Middle frontal gyrus (tissue), 1 donor: ENCODE measurements at regions not wholly inside any gene's neighbourhood (a gene's known extent, or its start where the extent isn't known, plus 50 kb on each side); places are given as distances from the start of the nearest gene placed in this dataset.
"Not testable (repeated sequence)": the region's sequence is repeated elsewhere in the genome, so short reads cannot be mapped to it uniquely, and the experiment has no call there.

Experiments used
- DNase-seq: peaks from one replicate; pipeline ENCODE4 v3.0.0-alpha.2; 2015; ENCODE audit warnings: low spot score; ENCODE audit errors: extremely low spot score

- DNase-seq: no peak
Measured at GRCh38 chr12:131287015-131287937, 333.6 kb downstream of the ADGRD1 start.

- DNase-seq: no peak
Measured at GRCh38 chr12:131287938-131288764, 334.4 kb downstream of the ADGRD1 start.

DNA sequence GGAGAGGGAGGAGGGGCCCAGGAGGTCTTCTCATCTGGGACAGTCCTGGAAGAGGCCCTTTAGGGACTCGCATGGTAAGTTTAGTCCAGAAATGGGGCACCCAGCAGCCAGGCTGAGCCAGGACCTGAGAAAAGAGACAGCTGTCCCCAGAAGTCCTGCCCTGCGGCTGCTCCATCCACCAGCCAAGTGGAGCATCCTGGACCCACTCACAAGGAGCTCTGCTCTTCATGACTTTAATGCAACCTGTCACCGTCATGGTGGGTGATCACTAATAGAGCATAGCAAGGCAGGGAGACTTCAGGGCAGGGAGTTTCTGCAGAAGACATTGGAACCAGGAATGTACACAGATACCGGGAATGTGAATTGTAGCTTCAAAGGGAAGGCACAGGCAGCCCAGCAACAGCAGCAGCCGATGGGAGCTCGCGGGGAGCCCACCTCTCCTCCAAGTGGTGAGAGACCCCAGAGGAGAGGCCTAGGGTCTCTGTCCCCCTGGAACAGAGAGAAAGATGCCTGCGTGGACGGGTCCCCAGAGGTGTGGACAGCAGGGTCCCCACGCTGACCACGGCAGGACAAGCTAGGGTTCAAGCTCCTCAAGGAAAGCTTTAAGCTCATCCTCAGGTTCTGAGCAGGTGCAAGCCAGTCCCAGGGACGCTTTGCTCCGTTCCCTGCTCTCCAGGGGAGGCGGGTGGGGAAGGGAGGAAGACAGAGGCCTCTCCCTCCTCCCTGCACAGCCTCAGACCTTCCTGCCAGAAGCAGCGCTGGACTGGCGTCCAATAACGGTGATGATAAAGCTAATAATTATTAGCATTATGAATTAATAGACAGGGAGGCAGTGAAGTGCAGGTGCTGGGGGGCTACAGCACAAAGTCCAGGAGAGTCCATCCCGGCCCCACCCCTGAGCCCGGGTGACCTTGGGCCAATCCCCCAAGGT is 335.3 kb downstream of the ADGRD1 start:
- not testable (repeated sequence) for DNase-seq

- DNase-seq: not testable (repeated sequence)
Measured at GRCh38 chr12:131289807-131290206, 336.1 kb downstream of the ADGRD1 start.

DNA sequence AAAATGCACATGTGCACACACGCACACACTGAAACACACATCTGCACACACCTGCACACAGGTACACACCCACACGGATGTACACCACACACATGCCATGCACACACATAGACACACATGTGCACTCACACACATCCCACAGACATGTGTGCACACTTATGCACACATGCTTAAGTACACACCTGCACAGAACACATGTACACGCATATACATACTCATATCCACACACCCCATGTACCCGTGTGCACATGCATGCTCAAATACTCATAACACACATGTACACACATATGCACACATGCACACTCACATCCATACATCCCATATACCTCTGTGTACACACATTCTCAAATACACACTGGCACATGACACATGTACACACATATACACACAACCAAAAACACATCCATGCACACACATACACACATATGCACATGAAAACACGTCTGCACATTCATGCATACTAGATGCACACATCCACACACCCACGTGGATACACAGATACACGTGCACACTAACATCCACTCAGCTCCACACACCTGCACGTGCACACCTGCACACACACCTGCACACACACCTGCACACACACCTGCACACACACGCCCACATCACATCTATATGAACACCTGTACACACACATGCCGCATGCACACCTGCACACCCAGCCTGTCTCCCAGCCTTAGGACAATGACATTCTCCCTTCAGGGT is 336.7 kb downstream of the ADGRD1 start:
- no peak for DNase-seq

DNA sequence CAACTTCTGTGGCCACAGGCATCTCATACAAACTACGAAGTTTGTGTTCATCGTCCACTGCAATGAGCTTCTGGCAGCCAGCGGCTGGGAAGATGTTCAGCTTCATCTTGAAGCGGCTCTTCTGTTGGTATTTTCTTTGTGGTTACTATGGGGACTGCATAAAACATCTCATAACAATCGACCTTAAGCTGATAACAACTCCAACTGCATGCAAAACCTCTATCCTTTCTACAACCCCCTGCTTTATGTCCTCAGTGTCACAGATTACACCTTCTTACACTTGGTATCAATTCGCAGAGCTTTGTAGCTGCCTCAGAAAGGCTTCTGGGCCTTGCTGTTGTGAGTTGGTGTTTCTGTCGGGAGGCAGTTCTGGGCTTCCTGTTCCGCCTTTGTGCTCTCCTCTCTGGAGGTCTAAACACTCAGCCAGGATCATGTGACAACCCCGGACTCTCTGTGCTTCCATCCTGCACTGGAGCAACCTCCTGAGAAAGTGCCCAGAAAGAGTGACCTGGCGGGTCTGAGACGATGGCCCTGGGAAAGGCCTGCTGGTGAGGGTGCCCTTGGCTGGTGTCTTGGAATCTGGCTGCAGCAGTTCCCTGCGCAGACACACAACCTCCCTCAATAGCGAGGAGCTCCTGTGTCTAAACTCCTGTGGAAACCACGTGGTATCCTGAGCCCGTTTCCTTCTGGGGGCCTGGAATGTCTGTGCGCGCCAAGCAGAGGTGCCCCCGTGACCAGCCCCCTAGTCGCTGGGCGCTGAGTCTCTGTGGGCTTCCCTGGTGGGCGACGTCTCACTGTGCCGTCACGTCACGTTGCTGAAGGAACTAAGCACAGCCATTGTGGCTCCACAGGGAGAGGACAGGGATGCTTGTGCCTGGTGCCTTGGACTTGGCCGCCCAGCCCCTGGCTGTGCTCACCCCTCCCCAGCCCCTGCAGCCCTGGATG is 339.6 kb downstream of the ADGRD1 start:
- DNase-seq: not testable (repeated sequence)

GRCh38 chr12:131294716-131295115 is 341.0 kb downstream of the ADGRD1 start:
- DNase-seq: not testable (repeated sequence)

GRCh38 chr12:131295117-131295516 is 341.4 kb downstream of the ADGRD1 start:
- not testable (repeated sequence) for DNase-seq

- not testable (repeated sequence) for DNase-seq
Measured at GRCh38 chr12:131295559-131295958, 341.9 kb downstream of the ADGRD1 start.

DNA sequence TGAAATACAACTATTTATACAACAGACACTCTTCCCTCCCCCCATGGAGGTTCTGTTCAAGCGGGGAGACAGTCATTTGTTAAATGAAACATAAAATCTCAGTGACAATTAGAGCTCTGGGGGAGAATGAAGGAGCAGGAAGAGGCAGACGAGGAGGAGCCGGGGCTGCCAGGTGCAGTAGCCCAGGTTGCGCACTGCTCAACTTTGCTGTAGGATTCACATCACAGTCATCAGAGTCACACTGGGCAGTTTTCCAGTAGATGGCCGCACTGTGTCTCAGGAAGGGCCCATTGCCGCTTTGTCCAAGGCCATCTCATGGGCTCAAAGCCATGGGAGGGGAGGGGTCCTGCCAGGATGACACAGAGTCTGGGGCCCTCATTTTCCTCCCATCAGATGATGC is 342.4 kb downstream of the ADGRD1 start:
- DNase-seq: not testable (repeated sequence)

DNA sequence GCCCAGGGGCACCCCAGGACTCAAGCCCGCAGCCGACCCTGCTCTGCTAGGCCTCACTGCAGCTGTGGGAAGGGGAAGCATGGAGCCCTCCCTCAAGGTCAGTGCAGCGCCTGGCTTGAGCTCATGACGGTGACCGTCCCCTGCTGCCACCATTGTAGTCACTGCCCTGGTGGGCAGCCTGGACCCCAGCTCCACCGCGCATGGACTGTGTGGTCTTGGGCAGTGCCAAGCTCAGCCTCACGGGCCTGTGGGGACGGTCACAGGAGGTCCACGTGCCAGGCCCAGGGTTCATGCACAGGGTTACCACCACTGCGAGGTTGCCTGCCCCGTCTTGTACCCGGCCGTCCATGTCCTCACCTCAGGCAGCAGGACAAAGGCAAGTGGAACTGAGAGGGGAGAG is 342.9 kb downstream of the ADGRD1 start:
- DNase-seq: not testable (repeated sequence)

DNA sequence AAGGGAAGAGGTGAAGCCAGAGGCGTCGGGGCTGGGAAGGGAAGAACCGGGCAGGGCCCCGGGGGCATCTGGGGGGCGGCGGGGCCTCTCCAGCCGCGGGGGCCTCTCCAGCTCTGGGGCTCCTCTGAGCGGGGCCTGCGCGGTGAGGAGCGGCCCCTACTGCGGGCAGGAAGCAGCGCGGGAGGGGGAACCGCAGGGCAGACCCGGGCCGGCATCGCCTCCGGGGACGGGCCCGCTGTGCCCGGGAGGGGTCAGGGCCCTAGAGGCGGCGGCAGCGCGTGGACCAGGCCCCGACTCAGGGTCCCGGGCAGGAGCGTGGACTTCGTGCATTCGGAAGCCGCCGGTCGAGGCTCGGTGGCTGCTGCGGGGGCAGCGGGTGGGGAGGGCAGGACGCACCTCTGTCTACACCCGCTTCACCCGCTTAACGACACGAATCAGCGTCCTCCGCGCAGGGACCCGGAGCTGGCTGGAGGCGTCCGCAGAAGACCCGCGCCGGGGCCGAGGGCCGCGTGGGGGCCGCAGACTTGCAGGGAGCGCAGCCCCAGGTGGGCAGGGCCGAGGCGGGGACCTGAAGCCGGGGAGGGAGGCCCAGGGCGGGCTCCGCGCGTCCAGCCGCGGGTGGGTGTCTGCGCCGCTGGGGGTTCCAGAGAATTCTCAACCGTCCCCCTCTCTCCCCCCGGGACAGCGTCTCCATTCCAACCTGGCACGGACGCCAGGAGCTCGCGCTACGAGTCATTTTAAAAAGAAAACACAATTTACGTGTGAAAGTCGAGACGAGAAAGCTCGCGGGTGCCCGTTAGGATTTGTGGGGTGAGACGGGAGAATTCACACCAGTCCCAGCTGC is 345.0 kb downstream of the ADGRD1 start:
- DNase-seq: not testable (repeated sequence)

DNA sequence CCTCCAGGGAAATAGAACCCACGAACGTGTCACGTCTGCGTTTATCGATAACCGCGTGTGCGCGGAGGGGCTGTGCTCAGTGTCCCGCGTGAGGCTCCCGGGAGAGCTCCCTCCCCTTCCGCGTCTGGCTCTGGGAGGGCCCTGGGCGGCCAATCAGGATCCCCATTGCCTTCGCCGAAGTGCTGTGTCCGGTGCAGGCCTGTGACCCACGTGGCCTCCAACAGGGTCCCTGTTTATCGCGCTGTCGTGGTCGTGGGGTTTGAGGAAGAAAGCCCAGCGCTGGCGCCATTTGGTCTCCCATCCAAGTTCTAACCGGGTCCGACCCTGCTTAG is 345.6 kb downstream of the ADGRD1 start:
- not testable (repeated sequence) for DNase-seq

DNA sequence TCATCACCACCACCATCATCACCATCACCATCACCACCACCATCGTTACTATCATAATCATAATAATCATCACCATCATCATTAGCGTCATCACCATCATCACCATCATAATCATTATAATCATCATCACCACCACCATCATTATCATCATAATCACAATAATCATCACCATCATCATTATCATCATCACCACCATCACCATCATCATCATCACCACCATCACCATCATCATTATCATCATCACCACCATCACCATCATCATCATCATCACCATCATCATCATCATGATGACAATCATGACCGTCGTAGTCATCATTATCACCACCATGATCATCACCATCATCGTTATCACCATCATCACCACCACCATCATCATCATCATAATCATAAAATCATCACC is 349.9 kb downstream of the ADGRD1 start:
- DNase-seq: not testable (repeated sequence)

- not testable (repeated sequence) for DNase-seq
Measured at GRCh38 chr12:131304642-131305041, 350.9 kb downstream of the ADGRD1 start.

DNA sequence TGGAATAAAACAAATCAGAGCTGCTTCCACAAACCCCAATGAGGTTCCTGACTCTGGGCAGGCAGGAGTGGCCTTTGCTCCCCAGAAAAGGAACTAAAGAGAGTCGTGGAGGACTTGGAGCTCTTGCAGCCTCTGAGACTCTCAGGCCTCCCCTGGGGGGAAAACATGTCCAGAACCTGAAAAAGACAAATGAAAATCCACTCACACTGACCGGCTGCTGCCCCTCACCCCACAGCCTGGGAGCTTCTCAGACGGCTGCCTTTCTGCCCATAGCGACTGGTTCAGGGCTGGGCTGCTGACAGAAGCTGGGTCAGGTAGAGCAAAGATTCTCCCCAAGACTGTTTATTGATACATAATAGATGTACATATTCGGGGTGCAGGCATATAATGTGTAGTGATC is 356.0 kb downstream of the ADGRD1 start:
- no peak for DNase-seq

GRCh38 chr12:131310227-131310969 is 356.7 kb downstream of the ADGRD1 start:
- DNase-seq: not testable (repeated sequence)

DNA sequence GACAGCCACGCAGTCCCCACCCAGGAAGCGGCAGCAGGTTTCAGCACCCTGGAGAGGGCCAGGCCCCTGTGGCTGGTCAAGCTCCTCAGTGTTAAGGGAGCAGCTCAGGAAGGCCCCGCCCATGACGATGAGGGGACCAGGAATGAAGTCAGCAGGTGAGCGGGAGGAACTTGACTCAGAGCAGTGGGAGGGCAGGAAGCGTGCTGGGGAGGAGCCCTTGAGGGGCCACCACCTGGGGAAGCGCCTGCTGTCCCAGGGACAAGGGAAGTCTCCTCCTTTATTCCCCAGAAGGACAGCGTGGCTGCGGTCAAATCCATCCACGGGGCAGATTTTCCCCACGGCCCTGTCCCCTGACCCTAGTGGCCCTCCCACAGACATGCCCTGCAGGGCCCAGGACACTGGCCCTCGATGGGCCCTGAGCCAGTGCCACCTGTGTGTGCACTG is 357.6 kb downstream of the ADGRD1 start:
- DNase-seq: not testable (repeated sequence)
